GM10266 (cell line): ENCODE measurements at regions not wholly inside any gene's neighbourhood (a gene's known extent, or its start where the extent isn't known, plus 50 kb on each side); places are given as distances from the start of the nearest gene placed in this dataset.
"Not testable (repeated sequence)": the region's sequence is repeated elsewhere in the genome, so short reads cannot be mapped to it uniquely, and the experiment has no call there.

Experiments used
- DNase-seq: peaks from one replicate; pipeline ENCODE4 v3.0.0; 2012; ENCODE audit errors: extremely low spot score
- TF ChIP-seq, protein P1 (sequence below): IDR thresholded peaks from 2 replicates; pipeline ENCODE4 v1.5.1; 2012; ENCODE audit warnings: mild to moderate bottlenecking, low read depth; ENCODE audit not compliant: control insufficient read depth, insufficient read depth; ENCODE audit errors: missing control alignments

DNA sequence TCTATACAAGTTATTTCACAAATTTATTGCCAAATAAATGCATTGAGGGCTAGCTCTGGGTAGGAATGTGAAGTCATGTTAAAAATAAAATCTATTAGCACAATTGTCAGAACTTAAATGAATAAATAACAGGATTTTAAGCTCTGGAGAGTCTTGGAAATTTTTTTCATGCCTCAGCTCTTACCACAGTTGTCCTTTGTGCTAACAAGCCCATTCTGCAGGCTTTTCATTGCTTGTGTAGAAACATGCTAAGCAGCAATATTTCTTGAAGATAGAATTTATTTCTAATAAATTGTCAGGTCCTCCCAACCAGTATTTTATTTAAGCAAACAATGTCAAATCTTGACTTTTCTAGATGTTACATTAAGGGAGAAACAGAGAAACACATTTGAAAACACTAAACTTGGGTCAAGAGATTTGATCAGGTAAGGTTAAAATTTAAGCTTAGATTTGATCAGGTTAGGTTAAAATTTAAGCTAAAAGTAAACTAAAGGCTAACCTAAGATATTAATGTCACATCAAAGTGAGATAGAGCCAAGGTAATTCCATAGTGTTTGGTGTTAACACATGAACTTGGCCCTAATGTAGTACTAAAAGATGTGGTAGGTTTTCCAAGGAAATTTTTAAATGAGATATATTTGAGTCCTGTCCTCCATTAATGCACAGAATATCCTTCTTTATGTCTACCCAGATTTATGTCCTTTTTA lies 179.1 kb upstream of the IL1RAPL1 start:
- DNase-seq, result no peak
- TF ChIP-seq, protein P1, sequence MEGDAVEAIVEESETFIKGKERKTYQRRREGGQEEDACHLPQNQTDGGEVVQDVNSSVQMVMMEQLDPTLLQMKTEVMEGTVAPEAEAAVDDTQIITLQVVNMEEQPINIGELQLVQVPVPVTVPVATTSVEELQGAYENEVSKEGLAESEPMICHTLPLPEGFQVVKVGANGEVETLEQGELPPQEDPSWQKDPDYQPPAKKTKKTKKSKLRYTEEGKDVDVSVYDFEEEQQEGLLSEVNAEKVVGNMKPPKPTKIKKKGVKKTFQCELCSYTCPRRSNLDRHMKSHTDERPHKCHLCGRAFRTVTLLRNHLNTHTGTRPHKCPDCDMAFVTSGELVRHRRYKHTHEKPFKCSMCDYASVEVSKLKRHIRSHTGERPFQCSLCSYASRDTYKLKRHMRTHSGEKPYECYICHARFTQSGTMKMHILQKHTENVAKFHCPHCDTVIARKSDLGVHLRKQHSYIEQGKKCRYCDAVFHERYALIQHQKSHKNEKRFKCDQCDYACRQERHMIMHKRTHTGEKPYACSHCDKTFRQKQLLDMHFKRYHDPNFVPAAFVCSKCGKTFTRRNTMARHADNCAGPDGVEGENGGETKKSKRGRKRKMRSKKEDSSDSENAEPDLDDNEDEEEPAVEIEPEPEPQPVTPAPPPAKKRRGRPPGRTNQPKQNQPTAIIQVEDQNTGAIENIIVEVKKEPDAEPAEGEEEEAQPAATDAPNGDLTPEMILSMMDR, result no peak

DNA sequence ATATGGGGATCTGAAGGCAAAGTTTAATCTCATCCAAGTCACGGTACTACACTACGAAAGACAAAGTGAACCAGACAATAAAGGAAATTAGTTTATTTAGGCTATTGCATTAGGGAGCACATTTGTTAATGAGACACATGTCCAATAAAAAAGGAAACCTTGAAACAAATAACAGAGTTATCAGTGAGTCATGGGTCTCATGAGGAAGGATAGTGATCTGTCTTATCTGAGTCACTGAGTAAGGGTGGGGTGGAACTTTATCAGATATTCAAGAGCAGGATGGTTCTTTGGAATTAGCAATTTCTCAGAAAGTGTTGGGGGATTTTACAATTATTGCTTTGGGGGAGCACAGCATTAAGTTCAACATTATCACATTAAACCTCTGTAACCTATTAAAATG lies 188.9 kb upstream of the IL1RAPL1 start:
- DNase-seq, result no peak
- TF ChIP-seq, protein P1, result no peak

GRCh38 chrX:28391528-28391927 lies 195.7 kb upstream of the IL1RAPL1 start:
- no peak for DNase-seq
- TF ChIP-seq, protein P1, result no peak

GRCh38 chrX:28379103-28379502 lies 208.1 kb upstream of the IL1RAPL1 start:
- no peak for DNase-seq
- TF ChIP-seq, protein P1, result no peak

GRCh38 chrX:28367649-28368048 lies 219.6 kb upstream of the IL1RAPL1 start:
- not testable (repeated sequence) for DNase-seq

- TF ChIP-seq, protein P1, result no peak
- DNase-seq, result no peak
These were observed 235.4 kb upstream of the IL1RAPL1 start for GRCh38 chrX:28351801-28352200.

DNA sequence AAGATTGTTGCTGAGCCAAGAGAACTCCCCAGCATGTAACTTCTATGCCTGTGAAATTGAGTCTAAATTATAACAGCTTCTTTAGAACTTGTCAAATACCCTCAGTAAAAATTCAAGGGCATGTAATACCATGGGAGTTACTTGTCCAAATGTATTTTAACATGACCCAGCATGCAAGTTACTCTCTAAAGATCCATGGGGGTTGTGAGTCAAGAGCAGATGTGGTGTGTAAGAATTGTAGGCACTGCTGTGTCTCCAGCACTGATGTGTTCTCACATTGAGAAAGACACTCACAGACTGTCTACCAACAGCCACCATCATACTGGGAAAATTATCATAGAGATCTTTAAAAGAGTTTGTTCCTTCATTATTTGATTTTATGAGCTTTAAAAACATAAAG lies 237.4 kb upstream of the IL1RAPL1 start:
- TF ChIP-seq, protein P1, result no peak
- DNase-seq, result no peak

DNA sequence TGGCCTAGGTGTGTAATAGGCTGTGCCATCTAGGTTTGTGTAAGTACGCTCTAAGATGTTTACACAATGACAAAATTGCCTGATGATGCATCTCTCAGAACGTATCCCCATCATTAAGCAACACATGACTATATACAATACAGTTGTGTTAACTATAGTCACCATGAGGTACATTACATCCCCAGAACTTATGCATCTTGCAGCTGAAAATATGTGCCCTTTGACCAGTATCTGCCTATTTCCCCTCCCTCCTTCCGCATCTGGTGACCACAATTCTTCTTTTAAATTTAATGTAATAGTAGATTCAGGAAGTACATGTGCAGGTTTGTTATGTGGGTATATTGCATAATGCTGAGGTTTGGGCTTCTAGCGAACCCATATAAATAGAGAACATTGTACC lies 239.8 kb upstream of the IL1RAPL1 start:
- DNase-seq, result no peak
- TF ChIP-seq, protein P1, result no peak
